ENCODE measurements at regions not wholly inside any gene's neighbourhood (a gene's known extent, or its start where the extent isn't known, plus 50 kb on each side); places are given as distances from the start of the nearest gene placed in this dataset.

- DNase-seq (ENCODE audit: low spot score) (no peak), FAIRE-seq (no peak)
Observed at GRCh38 chr5:2137444-2138050, 254.8 kb upstream of the IRX4 start.

- DNase-seq (ENCODE audit: low spot score): no peak
Observed at GRCh38 chr5:2136728-2137333, 254.1 kb upstream of the IRX4 start.

GRCh38 chr5:2135833-2136232 is 253.1 kb upstream of the IRX4 start:
- FAIRE-seq: peak; percentile 56

More at GRCh38 chr5:2136728-2137333, 254.1 kb upstream of the IRX4 start:
- peak; percentile 94 for FAIRE-seq

GRCh38 chr5:2135354-2135753 is 252.6 kb upstream of the IRX4 start:
- FAIRE-seq (no peak), DNase-seq (ENCODE audit: low spot score) (no peak)

More at GRCh38 chr5:2135833-2136232, 253.1 kb upstream of the IRX4 start:
- DNase-seq (ENCODE audit: low spot score): no peak

GRCh38 chr5:2134543-2135292 is 252.0 kb upstream of the IRX4 start:
- no peak for FAIRE-seq

GRCh38 chr5:2133936-2134335 is 251.2 kb upstream of the IRX4 start:
- FAIRE-seq (no peak), DNase-seq (ENCODE audit: low spot score) (no peak)

More at GRCh38 chr5:2134543-2135292, 252.0 kb upstream of the IRX4 start:
- DNase-seq (ENCODE audit: low spot score): no peak

- DNase-seq (ENCODE audit: low spot score) (no peak), FAIRE-seq (no peak)
Observed at GRCh38 chr5:2133080-2133479, 250.4 kb upstream of the IRX4 start.

- DNase-seq (ENCODE audit: low spot score) (no peak), FAIRE-seq (no peak)
Observed at GRCh38 chr5:2132497-2132847, 249.7 kb upstream of the IRX4 start.

GRCh38 chr5:2131826-2132496 is 249.2 kb upstream of the IRX4 start:
- FAIRE-seq (no peak), DNase-seq (ENCODE audit: low spot score) (no peak)

GRCh38 chr5:2131196-2131595 is 248.5 kb upstream of the IRX4 start:
- FAIRE-seq: no peak
- DNase-seq (ENCODE audit: low spot score): no peak

GRCh38 chr5:2130361-2130760 is 247.6 kb upstream of the IRX4 start:
- FAIRE-seq: no peak
- no peak for DNase-seq (ENCODE audit: low spot score)

- FAIRE-seq: peak; percentile 74
Observed at GRCh38 chr5:2129568-2130272, 247.0 kb upstream of the IRX4 start.

GRCh38 chr5:2128686-2129355 is 246.1 kb upstream of the IRX4 start:
- FAIRE-seq (no peak), DNase-seq (ENCODE audit: low spot score) (no peak)

More at GRCh38 chr5:2129568-2130272, 247.0 kb upstream of the IRX4 start:
- DNase-seq (ENCODE audit: low spot score): no peak

GRCh38 chr5:2126512-2126911 is 243.8 kb upstream of the IRX4 start:
- DNase-seq (ENCODE audit: low spot score) (no peak), FAIRE-seq (no peak)

GRCh38 chr5:2125901-2126265 is 243.2 kb upstream of the IRX4 start:
- DNase-seq (ENCODE audit: low spot score): no peak
- FAIRE-seq: no peak

GRCh38 chr5:2125171-2125900 is 242.6 kb upstream of the IRX4 start:
- DNase-seq (ENCODE audit: low spot score): no peak
- FAIRE-seq: no peak

- no peak for DNase-seq (ENCODE audit: low spot score)
- no peak for FAIRE-seq
Observed at GRCh38 chr5:2124434-2125170, 241.9 kb upstream of the IRX4 start.

- no peak for FAIRE-seq
Observed at GRCh38 chr5:2123874-2124273, 241.1 kb upstream of the IRX4 start.

GRCh38 chr5:2120361-2120760 is 237.6 kb upstream of the IRX4 start:
- FAIRE-seq: no peak
- DNase-seq (ENCODE audit: low spot score): no peak

More at GRCh38 chr5:2123874-2124273, 241.1 kb upstream of the IRX4 start:
- no peak for DNase-seq (ENCODE audit: low spot score)

- DNase-seq (ENCODE audit: low spot score) (no peak), FAIRE-seq (no peak)
Observed at GRCh38 chr5:2119573-2119972, 236.8 kb upstream of the IRX4 start.
